IPS-NIHi7 (cell line): ENCODE measurements at regions not wholly inside any gene's neighbourhood (a gene's known extent, or its start where the extent isn't known, plus 50 kb on each side); places are given as distances from the start of the nearest gene placed in this dataset.
"Not testable (repeated sequence)": the region's sequence is repeated elsewhere in the genome, so short reads cannot be mapped to it uniquely, and the experiment has no call there.

ENCODE experiments used
- DNase-seq: peaks from one replicate; pipeline ENCODE4 v3.0.0; 2012; ENCODE audit warnings: mixed read lengths; ENCODE audit errors: extremely low spot score

DNA sequence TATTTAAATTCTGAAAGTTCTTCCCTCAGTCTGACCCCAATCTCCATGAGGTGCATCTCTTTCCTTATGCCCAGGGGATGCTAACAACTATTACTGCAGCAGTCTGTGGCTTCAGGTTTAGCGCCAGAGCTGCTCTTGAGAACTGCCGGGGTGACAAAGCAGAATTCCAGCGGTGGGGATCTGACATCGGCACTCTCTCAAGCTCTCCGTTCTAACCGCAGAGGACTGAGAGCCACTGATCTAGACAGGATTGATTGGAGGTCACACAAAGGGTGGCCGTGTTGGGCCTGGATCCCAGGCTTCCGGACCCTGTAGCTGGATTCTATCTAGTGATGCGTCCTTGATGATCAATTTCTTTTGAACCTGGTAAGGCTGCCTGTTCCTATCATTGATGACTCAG lies 155.6 kb upstream of the TMEM132C start:
- DNase-seq: no peak

DNA sequence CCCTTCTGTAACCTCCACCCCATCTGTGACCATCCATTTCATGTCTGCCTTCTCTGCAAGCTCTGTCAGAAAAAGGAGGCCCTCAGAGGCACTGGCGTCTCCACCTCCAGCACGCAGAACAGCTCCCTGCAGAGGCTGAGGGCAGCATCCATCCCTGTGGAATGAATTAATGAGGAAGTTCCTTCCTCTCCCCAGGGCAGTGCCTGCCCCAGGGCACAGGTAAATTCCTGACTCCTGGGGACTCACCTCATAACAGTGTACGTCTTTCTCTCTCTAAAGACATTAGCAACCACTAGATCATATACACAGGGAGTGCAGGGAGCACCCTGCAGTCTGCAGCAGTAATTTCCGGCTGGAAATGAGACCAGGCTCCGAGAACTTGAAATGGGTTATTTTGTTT lies 155.0 kb upstream of the TMEM132C start:
- DNase-seq: no peak

DNA sequence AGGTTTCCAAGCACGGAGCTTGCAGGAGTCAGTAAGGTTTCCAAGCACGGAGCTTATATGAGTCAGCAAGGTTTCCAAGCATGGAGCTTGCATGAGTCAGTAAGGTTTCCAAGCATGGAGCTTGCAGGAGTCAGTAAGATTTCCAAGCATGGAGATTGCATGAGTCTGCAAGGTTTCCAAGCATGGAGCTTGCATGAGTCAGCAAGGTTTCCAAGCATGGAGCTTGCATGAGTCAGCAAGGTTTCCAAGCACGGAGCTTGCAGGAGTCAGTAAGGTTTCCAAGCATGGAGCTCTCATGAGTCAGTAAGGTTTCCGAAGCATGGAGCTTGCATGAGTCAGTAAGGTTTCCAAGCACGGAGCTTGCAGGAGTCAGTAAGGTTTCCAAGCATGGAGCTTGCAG lies 153.7 kb upstream of the TMEM132C start:
- DNase-seq: not testable (repeated sequence)

DNA sequence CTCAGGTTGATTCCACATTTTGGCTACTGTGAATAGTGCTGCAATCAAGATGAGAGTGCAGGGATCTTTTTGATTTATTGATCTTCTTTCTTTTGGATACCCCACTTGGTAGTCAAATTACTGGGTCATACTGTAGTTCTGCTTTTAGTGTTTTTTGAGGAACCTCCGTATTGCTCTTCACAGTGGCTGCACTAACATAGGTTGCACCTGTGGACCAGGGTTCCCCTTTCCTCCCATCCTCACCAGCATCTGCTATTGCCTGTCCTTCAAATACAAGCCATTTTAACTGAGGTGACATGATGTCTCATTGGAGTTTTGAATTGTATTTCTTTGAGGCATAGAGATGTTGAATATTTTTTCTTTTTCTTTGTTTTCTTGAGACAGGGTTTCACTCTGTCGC lies 152.5 kb upstream of the TMEM132C start:
- DNase-seq: no peak

DNA sequence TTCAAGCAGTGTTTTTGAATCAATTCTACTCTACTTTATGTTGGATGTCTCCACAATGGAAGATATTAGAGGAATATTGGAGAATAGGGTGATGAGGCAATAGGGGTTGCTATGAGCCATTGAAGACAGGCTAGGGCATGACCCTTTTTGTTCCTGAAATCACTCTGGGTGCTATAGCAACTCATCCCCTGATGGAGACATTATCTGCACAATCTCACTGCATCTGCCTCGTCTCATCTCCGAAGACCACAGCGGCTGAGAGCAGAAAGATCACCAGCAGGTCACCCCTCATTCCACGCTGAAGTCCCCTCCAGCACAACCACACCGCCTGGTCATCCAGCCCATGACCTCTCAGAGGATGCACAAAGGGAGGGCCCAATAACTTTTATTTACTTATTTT lies 150.4 kb upstream of the TMEM132C start:
- no peak for DNase-seq

DNA sequence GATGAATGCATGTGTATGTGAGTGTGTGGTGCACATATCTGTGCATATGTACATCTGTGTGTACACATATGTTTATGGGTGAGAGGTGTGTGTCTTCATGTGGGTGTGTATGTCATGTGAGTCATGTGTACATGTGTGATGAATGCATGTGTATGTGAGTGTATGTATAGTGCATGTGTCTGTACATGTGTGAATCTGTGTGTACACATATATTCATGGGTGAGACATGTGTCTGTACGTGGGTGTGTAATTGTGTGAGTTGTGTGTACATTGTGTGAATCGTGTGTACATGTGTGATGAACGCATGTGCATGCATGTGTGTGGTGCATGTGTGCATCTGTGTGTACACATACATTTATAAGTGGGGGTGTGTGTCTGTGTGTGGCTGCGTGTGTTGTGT lies 146.9 kb upstream of the TMEM132C start:
- no peak for DNase-seq

DNA sequence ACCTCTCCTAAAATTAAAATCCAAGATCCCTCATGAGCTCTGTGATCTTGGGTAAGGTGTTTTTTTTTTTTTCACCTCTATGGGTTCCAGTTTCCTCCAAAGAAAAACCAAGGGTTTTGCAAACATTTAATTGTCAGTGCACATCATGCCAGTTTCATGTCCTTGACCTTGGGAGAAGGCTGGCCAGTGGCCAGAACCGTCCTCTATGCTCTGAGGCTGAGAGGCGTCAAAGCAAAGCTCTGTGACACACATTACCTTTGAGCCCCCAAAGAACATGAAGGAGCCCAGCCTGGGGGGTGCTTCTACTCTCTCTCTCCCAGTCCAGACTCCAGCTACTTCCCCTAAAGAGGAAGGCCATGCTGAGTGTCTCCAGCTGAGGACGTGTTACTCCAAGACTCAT lies 145.5 kb upstream of the TMEM132C start:
- DNase-seq: no peak

DNA sequence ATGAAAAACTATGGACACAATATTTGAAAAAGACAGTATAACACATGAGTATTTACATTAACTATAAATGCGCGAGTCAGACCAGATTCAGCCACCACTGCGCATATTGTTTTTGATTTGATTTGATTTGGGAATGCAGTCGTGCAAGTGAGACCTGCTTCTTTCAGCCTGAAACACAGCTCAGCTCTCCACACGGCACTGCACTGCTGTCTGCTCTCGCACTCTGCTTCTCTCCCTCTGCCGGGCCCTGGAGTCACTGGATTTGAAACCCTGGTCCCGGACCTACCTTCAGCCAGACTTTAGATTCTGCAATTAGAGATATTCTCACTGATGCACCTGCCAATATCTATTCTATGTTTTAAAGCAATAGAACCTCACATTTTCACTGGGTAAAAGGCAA lies 143.9 kb upstream of the TMEM132C start:
- no peak for DNase-seq

DNA sequence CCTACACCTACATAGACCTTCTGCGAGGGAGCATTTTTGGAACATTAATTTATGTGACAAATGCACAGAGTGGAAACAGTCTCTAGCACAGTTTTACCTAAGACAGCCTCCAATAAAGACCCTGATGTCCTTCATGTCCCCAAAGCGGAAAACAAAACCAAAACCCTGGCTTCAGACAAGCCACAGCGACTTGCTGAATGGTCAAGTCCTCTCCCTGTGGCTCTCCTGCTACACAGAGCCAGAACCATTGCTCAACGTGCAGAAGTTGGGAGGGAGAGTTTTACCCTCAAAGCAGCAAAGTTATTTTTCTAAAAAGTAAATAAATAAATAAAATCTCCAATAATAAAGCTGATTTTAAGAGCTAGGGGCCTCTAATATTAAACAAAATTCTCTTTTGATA lies 135.0 kb upstream of the TMEM132C start:
- no peak for DNase-seq

DNA sequence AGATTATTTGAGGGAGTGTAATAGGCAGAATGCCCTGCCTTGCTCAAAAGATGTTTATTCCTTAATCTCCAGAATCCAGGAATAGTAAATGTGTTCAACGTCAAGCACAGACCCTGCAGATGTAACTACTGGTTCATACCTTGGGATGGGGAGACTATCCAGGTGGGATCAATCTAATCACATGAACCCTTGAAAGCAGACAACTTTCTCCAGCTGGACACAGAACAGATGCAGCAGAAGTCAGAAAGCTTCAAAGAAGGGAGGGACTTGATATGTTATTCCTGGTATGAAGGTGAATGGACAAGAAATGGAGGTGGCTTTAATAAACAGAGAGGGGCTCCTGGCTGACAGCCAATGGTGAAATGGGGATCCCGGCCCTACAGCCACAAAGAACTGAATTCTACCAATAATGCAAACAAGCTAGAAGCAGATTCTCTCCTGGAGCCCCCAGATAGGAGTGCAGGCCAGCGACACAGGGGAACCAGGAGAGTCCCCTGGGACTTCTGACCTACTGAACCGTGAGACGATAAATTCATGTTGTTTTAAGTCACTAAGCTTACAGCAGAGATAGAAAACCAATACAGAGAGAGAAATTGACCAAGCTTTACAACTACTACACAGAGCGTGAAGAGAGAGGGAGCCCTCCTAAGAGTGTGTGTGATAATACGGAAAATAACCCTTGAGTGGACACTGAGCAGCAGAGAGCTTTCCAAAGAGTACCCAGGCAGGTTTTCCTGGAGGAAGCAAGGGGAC lies 133.5 kb upstream of the TMEM132C start:
- no peak for DNase-seq

DNA sequence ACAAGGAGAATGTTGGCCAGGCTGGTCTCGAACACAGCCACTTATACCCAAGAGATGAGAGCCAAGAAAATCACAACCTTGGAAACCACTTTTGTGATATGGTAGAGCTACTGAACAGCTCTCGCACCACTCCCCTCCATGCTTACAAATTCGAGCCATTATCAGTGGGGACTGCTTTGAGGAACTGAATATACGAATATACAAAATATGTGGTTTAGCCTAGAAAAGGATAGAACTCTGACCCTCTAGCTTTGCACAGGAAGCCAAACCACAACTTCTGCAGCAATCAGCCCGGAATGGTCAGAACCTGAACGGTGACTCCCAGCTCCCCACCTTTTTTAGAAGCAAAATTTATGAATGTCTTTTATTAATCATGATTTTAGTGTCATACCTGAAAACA lies 129.8 kb upstream of the TMEM132C start:
- no peak for DNase-seq

DNA sequence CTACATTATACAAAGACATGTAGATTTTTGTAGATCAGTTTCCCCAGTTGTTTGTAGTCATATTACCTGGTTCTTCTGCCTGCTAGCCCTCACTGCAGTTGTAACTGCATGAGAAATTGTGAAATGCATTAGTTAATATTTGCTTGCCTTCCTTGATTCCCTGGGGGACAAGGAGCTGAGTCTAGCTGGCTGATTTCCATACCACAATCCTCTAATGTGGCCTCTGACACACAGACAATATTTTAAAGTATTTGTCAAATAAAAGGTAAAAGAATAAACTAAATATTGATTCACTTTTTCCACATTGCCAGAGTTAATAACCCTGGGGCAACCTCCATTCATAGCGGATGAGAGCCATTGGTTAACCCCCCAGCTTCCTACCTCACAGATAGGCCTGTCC lies 128.8 kb upstream of the TMEM132C start:
- no peak for DNase-seq

DNA sequence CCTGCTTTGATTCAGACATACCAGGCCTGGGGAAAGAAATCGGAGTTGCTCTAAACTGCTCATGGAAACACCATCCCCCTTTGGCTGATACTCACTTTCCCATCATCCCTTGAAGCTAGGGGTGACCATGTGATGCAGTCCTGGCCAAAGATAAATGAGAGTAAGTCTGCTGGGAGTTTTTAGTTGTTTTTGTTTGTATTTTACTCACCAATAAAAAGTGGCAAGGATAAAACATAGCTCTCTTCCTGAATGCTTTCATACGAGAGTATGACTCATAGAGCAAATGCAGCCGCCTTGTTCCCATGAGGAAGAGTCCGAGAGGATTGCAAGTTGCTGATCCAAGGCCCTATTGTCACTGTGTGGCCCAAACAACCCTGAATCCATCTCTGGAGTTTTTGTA lies 126.4 kb upstream of the TMEM132C start:
- DNase-seq: no peak

DNA sequence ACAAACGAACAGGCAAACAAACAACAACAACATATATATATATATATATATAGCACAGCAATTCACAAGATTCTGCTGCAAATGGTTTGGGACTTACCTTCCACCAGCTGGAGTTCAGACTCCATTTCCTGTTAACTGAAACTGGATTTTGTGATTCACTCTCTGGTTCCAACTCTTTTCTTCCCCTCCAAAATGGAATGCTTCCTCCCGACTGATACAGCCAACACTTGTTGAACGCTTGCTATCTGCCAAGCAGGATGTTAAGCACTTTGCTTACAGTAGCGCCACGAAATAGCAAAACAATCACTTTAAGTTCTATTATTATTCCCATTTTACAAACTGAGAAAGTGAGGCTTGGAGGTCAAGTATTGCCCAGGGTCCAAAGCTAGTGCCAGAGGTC lies 116.0 kb upstream of the TMEM132C start:
- no peak for DNase-seq

DNA sequence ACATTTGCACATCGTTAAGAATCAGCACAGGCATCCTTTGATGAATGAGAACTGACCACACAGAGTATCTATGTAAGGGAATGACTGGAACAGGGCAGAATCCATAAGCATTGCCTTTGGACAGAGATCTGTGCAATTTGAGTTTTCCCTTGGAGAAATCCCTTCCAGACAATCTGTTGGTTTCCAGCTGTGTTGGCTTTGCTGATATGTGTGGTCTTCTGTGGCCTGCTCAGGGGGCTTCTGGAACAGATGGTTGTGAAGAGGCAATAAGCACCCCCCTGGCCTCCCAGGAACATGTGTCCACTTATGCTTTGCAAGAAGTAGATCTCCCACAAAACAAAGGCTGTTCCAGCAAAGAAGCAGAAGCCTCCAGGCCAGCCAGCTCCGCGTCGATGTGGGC lies 111.4 kb upstream of the TMEM132C start:
- DNase-seq: no peak

DNA sequence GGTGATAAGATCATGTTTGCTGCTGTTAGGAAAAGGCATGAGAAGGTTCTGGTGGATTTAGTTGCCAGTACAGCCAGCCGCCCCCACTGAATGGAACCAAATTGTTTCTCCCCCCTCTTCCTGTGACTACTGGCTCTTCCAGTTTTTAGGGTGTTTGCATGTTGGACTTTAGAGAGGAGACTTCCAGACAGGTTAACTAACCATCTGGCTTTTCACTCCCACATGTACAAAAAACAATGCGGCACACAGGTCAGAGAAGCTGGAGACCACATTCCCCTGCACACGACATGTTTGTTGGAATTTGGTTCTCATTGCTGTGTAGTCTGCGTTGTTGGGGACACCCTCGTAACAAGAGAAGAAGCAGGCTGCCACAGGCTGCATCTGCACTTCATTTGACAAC lies 103.9 kb upstream of the TMEM132C start:
- DNase-seq: no peak

DNA sequence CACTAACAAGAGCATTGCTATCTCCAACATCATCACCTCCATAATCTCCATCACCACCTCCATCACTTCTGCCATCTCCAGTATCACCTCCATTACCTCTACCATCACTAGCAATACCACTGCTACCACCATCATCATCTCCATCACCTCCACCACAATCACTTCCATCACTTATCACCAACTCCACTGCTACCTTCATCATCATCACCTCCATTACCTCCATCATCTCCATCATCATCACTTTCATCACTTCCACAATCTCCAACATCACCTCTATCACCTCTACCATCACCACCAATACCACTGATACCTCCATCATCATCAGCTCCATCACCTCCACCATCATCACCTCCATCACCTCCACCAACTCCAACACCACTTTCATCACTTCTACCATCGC lies 102.4 kb upstream of the TMEM132C start:
- DNase-seq: no peak

DNA sequence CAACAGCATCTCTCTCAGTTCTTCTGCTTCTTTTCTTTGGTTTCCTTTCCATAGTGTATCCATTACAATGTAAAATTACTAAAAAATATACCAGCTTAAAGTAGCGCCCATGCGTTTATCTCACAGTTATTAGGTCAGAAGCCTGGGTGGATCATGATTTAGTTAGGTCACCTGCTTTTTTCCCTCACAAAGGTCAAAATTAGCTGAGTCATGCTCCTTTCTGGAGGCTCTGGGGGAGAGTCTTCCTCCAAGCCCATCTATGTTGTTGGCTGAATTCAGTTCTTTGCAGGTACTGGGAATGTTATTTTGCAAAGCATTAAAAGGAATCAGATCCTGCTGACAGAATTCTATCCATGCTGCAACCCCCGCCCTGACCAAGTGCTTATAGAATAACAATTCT lies 101.6 kb upstream of the TMEM132C start:
- DNase-seq: no peak

DNA sequence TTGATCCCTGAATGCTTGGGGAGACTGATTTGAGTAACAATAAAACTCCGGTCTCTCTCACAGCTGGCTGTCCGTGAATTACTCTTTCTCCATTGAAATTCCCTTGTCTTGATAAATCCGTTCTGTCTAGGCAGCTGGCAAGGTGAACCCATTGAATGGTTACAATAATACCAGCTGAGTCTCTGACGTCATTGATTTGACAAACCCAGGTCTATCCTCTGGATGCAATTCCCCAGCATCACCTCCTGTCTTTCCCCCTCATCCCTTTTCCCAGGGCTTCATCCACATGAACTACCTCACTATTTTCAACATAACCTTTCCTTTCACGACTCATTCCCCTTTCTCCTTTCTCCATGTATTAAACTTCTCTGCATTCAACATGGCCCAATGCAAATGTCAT lies 98.7 kb upstream of the TMEM132C start:
- DNase-seq: no peak

DNA sequence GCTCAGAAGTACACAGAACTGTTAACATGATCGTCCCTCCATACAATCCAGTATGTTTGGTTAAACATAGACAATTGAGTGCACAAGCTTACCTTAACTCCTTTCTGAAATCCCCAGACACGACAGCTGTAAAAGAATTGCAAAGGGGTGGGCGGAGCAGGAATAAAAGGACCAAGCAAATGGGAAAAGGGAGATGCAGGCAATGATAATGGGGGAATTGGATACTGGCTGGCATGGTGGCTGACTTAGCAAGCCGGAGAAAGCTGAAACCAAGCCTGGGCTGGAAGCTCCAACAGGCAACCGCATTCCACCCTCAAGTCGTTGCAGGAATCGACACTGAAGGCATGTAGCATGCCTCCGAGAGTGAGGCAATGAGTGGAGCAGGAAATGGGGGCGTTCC lies 96.8 kb upstream of the TMEM132C start:
- no peak for DNase-seq

DNA sequence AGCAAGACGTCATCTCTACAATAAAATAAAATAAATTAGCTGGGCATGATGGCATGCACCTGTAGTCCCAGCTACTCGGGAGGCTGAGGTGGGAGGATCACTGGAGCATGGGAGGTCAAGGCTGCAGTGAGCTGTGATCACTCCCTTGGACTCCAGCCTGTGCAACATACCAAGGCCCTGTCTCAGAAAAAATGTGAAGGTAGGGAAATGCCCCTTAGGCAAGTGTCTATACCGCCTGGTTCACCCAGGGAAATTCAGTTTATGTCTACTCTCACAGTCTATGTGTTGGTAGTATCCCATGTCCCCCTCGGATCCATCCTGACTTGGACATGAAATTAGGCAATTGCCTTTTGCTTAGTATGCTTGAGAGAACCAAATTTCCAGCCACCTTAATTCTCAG lies 88.4 kb upstream of the TMEM132C start:
- DNase-seq: no peak

DNA sequence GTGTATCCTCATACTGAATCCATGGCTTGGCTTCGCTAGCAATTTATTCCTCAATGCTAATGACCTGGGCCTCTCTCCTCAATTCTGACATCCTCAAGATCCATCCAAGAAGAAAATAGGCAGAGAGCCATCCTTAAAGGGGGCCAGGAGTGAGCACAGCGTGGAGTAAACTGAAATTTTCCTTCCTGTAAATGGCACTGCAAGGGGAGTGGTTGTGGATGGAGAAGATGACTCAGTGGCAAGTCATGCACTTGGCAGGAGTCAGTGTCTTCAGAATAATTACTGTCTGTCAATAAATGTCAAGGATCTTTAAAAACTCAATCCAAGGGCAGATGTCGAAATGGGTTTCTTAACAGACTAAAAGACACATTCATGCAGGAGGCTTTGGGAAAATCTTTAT lies 88.0 kb upstream of the TMEM132C start:
- no peak for DNase-seq

DNA sequence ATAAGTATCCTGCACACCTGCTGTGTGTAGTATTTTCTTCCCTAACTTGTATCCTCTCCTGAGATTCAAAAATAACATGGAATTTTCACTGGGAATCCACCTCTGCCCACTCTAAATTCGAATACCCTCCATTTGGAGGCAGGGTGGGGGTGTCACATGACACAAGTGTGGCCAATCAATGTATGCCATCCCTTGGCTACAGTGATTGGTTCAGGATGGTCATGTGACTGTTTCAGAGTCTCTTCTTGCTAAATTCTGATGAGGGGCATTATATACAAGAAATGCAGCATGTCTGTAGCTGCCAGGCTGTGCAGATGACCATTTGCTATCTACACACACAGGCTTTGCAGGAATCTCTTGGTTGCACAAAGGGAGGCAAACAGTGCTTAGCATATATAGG lies 86.8 kb upstream of the TMEM132C start:
- no peak for DNase-seq

DNA sequence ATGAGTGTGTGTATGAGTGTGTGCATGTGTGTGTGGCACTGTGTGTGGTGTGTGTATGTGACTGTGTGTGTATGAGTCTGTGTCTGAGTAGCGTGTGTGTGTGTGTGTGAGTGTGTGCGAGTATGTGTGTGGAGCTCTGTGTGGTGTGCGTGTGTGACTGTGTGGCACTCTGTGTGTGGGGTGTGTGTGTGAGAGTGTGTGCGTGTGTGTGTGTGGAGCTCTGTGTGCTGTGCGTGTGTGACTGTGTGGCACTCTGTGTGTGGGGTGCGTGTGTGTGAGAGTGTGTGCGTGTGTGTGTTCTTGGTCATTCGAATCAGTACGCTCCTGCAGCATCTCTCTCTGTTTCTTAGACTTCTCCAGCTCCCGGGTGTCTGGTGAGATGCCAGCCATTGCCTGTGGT lies 76.9 kb upstream of the TMEM132C start:
- DNase-seq: no peak
